ENCODE measurements at regions not wholly inside any gene's neighbourhood (a gene's known extent, or its start where the extent isn't known, plus 50 kb on each side); places are given as distances from the start of the nearest gene placed in this dataset.

DNA sequence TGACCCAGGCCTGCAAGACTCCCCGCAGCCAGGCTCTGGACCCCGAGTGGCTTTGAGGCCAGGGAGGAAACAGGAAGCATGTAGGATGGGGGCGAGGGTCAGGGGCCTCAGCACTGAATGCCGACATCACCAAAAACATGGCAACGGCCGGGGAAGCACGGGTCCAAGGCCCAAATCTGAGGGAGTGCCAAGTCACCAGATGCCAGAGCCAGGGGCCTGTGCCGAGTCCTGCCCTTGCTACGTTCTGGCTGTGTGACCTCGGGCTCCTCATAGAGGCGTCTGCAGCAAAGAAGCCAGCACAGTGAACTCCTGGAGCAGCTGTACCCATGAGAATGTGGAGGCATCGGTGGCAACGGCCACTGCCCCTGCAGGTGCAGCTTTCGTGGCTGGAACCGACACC is 420.7 kb downstream of the CTTN start:
- H3K9ac ChIP-seq (ENCODE audit: low read depth, low read length) = no peak overlapping the region
- no peak overlapping the region for H2AFZ ChIP-seq (ENCODE audit: low read depth, low read length)
- H3K36me3 ChIP-seq (ENCODE audit: insufficient read depth, low read length) = no peaks in the 10 kb centered on the region
- peaks cover 5% of the 10 kb centered on the region for H4K20me1 ChIP-seq (ENCODE audit: insufficient read depth, low read length)
- H3K9me3 ChIP-seq (ENCODE audit: insufficient read depth, low read length, severe bottlenecking) = no peaks in the 10 kb centered on the region
- H3K4me3 ChIP-seq (ENCODE audit: low read depth in 1 of 2, low read length in 2 of 2) = no peak overlapping the region
- no peak overlapping the region for H3K4me2 ChIP-seq (ENCODE audit: insufficient read depth, low read length)
- H3K27ac ChIP-seq (ENCODE audit: low read length) = no peak overlapping the region
- H3K79me2 ChIP-seq (ENCODE audit: insufficient read depth, low read length) = no peaks in the 10 kb centered on the region
- DNase-seq = no peak
- no peaks in the 10 kb centered on the region for H3K4me1 ChIP-seq (ENCODE audit: insufficient read depth, low read length)
- TF ChIP-seq, protein P1, sequence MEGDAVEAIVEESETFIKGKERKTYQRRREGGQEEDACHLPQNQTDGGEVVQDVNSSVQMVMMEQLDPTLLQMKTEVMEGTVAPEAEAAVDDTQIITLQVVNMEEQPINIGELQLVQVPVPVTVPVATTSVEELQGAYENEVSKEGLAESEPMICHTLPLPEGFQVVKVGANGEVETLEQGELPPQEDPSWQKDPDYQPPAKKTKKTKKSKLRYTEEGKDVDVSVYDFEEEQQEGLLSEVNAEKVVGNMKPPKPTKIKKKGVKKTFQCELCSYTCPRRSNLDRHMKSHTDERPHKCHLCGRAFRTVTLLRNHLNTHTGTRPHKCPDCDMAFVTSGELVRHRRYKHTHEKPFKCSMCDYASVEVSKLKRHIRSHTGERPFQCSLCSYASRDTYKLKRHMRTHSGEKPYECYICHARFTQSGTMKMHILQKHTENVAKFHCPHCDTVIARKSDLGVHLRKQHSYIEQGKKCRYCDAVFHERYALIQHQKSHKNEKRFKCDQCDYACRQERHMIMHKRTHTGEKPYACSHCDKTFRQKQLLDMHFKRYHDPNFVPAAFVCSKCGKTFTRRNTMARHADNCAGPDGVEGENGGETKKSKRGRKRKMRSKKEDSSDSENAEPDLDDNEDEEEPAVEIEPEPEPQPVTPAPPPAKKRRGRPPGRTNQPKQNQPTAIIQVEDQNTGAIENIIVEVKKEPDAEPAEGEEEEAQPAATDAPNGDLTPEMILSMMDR (IDR thresholded peaks at IDR 0.05; ENCODE audit: borderline replicate concordance, extremely low read depth, low read length, poor library complexity, severe bottlenecking) = no peak
- no peak for TF ChIP-seq EZH2 (IDR thresholded peaks at IDR 0.05; ENCODE audit: borderline replicate concordance, low read depth, low read length, severe bottlenecking)
- H3K27me3 ChIP-seq (ENCODE audit: insufficient read depth, low read length, poor library complexity) = no peaks in the 10 kb centered on the region
- no peak for ATAC-seq (ENCODE audit: insufficient read depth, low read depth)

DNA sequence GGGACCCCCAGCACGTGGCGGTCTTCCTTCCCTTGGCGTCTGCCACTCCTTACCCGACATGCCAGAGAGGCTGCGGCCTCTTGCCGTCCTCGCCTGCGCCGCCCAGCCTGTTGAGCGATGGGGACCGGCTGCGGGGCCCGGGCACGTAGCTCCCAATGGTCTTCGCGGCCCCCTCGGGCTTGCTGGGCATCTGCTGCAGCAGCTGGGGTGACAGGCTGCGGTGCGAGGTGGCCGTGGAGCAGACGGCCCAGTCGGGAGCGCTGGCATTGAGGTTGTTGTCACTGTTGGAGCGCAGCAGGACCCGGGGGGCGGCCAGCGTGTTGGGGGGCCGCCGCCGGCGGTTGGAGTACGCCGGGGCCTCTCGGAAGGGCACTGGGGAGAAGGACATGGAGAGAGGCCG is 422.0 kb downstream of the CTTN start:
- DNase-seq (no peak), ATAC-seq (ENCODE audit: insufficient read depth, low read depth) (no peak)
- peaks cover 5% of the 10 kb centered on the region for H4K20me1 ChIP-seq (ENCODE audit: insufficient read depth, low read length)
- H2AFZ ChIP-seq (ENCODE audit: low read depth, low read length) = no peak overlapping the region
- H3K27me3 ChIP-seq (ENCODE audit: insufficient read depth, low read length, poor library complexity) = no peaks in the 10 kb centered on the region
- H3K4me2 ChIP-seq (ENCODE audit: insufficient read depth, low read length) = no peak overlapping the region
- no peaks in the 10 kb centered on the region for H3K4me1 ChIP-seq (ENCODE audit: insufficient read depth, low read length)
- H3K9ac ChIP-seq (ENCODE audit: low read depth, low read length) = no peak overlapping the region
- no peak for TF ChIP-seq EZH2 (IDR thresholded peaks at IDR 0.05; ENCODE audit: borderline replicate concordance, low read depth, low read length, severe bottlenecking)
- TF ChIP-seq, protein P1 (IDR thresholded peaks at IDR 0.05; ENCODE audit: borderline replicate concordance, extremely low read depth, low read length, poor library complexity, severe bottlenecking) = no peak
- no peak overlapping the region for H3K4me3 ChIP-seq (ENCODE audit: low read depth in 1 of 2, low read length in 2 of 2)
- H3K79me2 ChIP-seq (ENCODE audit: insufficient read depth, low read length) = no peaks in the 10 kb centered on the region
- no peak overlapping the region for H3K27ac ChIP-seq (ENCODE audit: low read length)
- no peaks in the 10 kb centered on the region for H3K9me3 ChIP-seq (ENCODE audit: insufficient read depth, low read length, severe bottlenecking)
- no peaks in the 10 kb centered on the region for H3K36me3 ChIP-seq (ENCODE audit: insufficient read depth, low read length)

DNA sequence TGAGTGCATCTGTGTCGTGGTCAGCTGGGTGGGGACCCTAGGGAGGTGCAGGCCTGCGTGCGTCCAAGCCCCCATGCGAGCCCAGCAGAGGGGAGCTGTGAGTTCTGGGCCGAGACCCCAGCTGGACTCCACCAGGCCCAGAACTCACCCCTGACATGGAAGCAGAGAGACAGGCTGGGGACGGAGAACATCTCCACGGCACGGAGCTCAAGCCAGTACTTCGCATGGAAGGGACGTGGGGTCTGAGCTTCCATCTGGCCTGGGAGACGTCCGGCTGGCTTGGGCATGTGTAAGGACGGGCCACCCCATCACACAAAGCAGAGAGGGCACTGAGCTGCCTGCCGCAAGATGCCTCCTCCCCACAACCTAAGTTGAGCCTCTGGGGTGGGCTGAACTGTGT is 422.4 kb downstream of the CTTN start:
- Histone ChIP-seq H4K20me1 (ENCODE audit: insufficient read depth, low read length) (peaks cover 5% of the 10 kb centered on the region; the same call in 1 of the 2 replicates), H3K79me2 (ENCODE audit: insufficient read depth, low read length) (no peaks in the 10 kb centered on the region), H3K27me3 (ENCODE audit: insufficient read depth, low read length, poor library complexity) (no peaks in the 10 kb centered on the region), H3K9ac (ENCODE audit: low read depth, low read length) (no peak overlapping the region), H3K36me3 (ENCODE audit: insufficient read depth, low read length) (no peaks in the 10 kb centered on the region), H3K4me2 (ENCODE audit: insufficient read depth, low read length) (no peak overlapping the region), H2AFZ (ENCODE audit: low read depth, low read length) (no peak overlapping the region), H3K27ac (ENCODE audit: low read length) (no peak overlapping the region), H3K4me1 (ENCODE audit: insufficient read depth, low read length) (no peaks in the 10 kb centered on the region), H3K9me3 (ENCODE audit: insufficient read depth, low read length, severe bottlenecking) (no peaks in the 10 kb centered on the region), H3K4me3 (ENCODE audit: low read depth in 1 of 2, low read length in 2 of 2) (no peak overlapping the region)
- DNase-seq (no peak), ATAC-seq (ENCODE audit: insufficient read depth, low read depth) (no peak)
- TF ChIP-seq EZH2 (IDR thresholded peaks at IDR 0.05; ENCODE audit: borderline replicate concordance, low read depth, low read length, severe bottlenecking) = no peak
- TF ChIP-seq, protein P1 (IDR thresholded peaks at IDR 0.05; ENCODE audit: borderline replicate concordance, extremely low read depth, low read length, poor library complexity, severe bottlenecking) = no peak

DNA sequence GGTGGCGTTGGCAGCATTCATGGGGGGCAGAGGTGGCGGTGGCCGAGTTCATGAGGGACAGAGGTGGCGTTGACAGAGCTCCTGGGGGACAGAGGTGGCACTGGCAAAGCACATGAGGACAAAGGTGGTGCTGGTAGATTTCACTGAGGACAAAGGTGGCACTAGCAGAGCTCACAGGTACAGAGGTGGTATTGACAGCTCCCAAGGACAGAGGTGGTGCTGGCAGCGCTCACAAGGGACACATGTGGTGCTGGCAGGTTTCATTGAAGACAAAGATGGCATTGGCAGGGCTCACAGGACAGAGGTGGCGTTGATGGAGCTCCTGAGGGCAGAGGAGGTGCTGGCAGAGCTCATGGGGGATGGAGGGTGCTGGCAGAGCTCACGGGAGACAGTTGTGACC is 425.4 kb downstream of the CTTN start:
- DNase-seq (no peak), ATAC-seq (ENCODE audit: insufficient read depth, low read depth) (no peak)
- no peak overlapping the region for H2AFZ ChIP-seq (ENCODE audit: low read depth, low read length)
- H3K4me1 ChIP-seq (ENCODE audit: insufficient read depth, low read length) = no peaks in the 10 kb centered on the region
- H3K36me3 ChIP-seq (ENCODE audit: insufficient read depth, low read length) = no peaks in the 10 kb centered on the region
- TF ChIP-seq, protein P1 (IDR thresholded peaks at IDR 0.05; ENCODE audit: borderline replicate concordance, extremely low read depth, low read length, poor library complexity, severe bottlenecking) = no peak
- no peak for TF ChIP-seq EZH2 (IDR thresholded peaks at IDR 0.05; ENCODE audit: borderline replicate concordance, low read depth, low read length, severe bottlenecking)
- no peaks in the 10 kb centered on the region for H3K9me3 ChIP-seq (ENCODE audit: insufficient read depth, low read length, severe bottlenecking)
- no peak overlapping the region for H3K4me2 ChIP-seq (ENCODE audit: insufficient read depth, low read length)
- no peaks in the 10 kb centered on the region for H3K27me3 ChIP-seq (ENCODE audit: insufficient read depth, low read length, poor library complexity)
- H3K9ac ChIP-seq (ENCODE audit: low read depth, low read length) = no peak overlapping the region
- no peaks in the 10 kb centered on the region for H3K79me2 ChIP-seq (ENCODE audit: insufficient read depth, low read length)
- H4K20me1 ChIP-seq (ENCODE audit: insufficient read depth, low read length) = no peaks in the 10 kb centered on the region
- H3K4me3 ChIP-seq (ENCODE audit: low read depth in 1 of 2, low read length in 2 of 2) = no peak overlapping the region
- no peak overlapping the region for H3K27ac ChIP-seq (ENCODE audit: low read length)
